H9 (cell line): ENCODE measurements at regions not wholly inside any gene's neighbourhood (a gene's known extent, or its start where the extent isn't known, plus 50 kb on each side); places are given as distances from the start of the nearest gene placed in this dataset.

Experiments used
- DNase-seq: peaks from one replicate; pipeline ENCODE4 v3.0.0-alpha.2; 2017
- H2AFZ ChIP-seq: one replicate; pipeline ENCODE4 v1.6.1; 2013; ENCODE audit warnings: mild to moderate bottlenecking, low read length, control low read depth, moderate library complexity
- H2AK5ac ChIP-seq: 2 replicates; pipeline ENCODE4 v1.6.1; 2013; ENCODE audit warnings: low read length, control low read depth, mixed read lengths; ENCODE audit not compliant: insufficient read length
- H2BK120ac ChIP-seq: one replicate; pipeline ENCODE4 v1.6.1; 2013; ENCODE audit warnings: low read depth, mild to moderate bottlenecking, low read length, control low read depth, inconsistent platforms; ENCODE audit not compliant: poor library complexity, severe bottlenecking
- H2BK12ac ChIP-seq: 2 replicates; pipeline ENCODE4 v1.6.1; 2013; ENCODE audit warnings: low read length, control low read depth, mixed read lengths, low read depth; ENCODE audit not compliant: insufficient read length
- H2BK15ac ChIP-seq: 2 replicates; pipeline ENCODE4 v1.6.1; 2013; ENCODE audit warnings: low read depth, low read length, control low read depth
- H2BK20ac ChIP-seq: one replicate; pipeline ENCODE4 v1.6.1; 2013; ENCODE audit warnings: low read depth, mild to moderate bottlenecking, low read length, control low read depth, inconsistent platforms; ENCODE audit not compliant: poor library complexity, severe bottlenecking
- H2BK5ac ChIP-seq: 2 replicates; pipeline ENCODE4 v1.6.1; 2013; ENCODE audit warnings: low read length, control low read depth, mixed read lengths; ENCODE audit not compliant: insufficient read length
- H3K14ac ChIP-seq: 2 replicates; pipeline ENCODE4 v1.6.1; 2013; ENCODE audit warnings: low read length, control low read depth; ENCODE audit not compliant: insufficient read depth
- H3K18ac ChIP-seq: 2 replicates; pipeline ENCODE4 v1.6.1; 2013; ENCODE audit warnings: low read depth, mild to moderate bottlenecking, mixed read lengths, low read length, control low read depth; ENCODE audit not compliant: insufficient read length
- H3K23ac ChIP-seq: 2 replicates; pipeline ENCODE4 v1.6.1; 2013; ENCODE audit warnings: low read length, control low read depth, mixed read lengths, low read depth; ENCODE audit not compliant: insufficient read length
- H3K23me2 ChIP-seq: 2 replicates; pipeline ENCODE4 v1.6.1; 2013; ENCODE audit warnings: low read depth, mild to moderate bottlenecking, mixed read lengths, low read length, control low read depth; ENCODE audit not compliant: insufficient read length, poor library complexity, severe bottlenecking
- H3K27ac ChIP-seq: 2 replicates; pipeline ENCODE4 v1.5.1; 2013; ENCODE audit warnings: low read length, control low read depth, mixed read lengths, low read depth; ENCODE audit not compliant: insufficient read length
- H3K27me3 ChIP-seq: 2 replicates; pipeline ENCODE4 v1.6.1; 2013; ENCODE audit warnings: low read length, control low read depth, inconsistent platforms; ENCODE audit not compliant: insufficient read depth
- H3K4ac ChIP-seq: 2 replicates; pipeline ENCODE4 v1.6.1; 2013; ENCODE audit warnings: low read depth, mild to moderate bottlenecking, control low read depth, inconsistent platforms, low read length, moderate library complexity
- H3K4me1 ChIP-seq: 2 replicates; pipeline ENCODE4 v1.6.1; 2013; ENCODE audit warnings: low read length, control low read depth, inconsistent platforms; ENCODE audit not compliant: insufficient read depth
- H3K4me2 ChIP-seq: 2 replicates; pipeline ENCODE4 v1.6.1; 2013; ENCODE audit warnings: low read length, control low read depth, mixed read lengths; ENCODE audit not compliant: insufficient read length, insufficient read depth
- H3K56ac ChIP-seq: 2 replicates; pipeline ENCODE4 v1.6.1; 2013; ENCODE audit warnings: low read depth, mild to moderate bottlenecking, mixed read lengths, low read length, control low read depth; ENCODE audit not compliant: insufficient read length
- H3K79me1 ChIP-seq: 2 replicates; pipeline ENCODE4 v1.6.1; 2013; ENCODE audit warnings: low read depth, mild to moderate bottlenecking, moderate library complexity, low read length, control low read depth, inconsistent platforms; ENCODE audit not compliant: insufficient read depth, poor library complexity, severe bottlenecking
- H3K79me2 ChIP-seq: 2 replicates; pipeline ENCODE4 v1.6.1; 2013; ENCODE audit warnings: low read length, control low read depth, inconsistent platforms; ENCODE audit not compliant: insufficient read depth
- H3K9ac ChIP-seq: 2 replicates; pipeline ENCODE4 v1.6.1; 2013; ENCODE audit warnings: low read length, control low read depth, mixed read lengths; ENCODE audit not compliant: insufficient read length; ENCODE audit errors: extremely low read depth
- H3K9me3 ChIP-seq: one replicate; pipeline ENCODE4 v1.6.1; 2013; ENCODE audit warnings: low read depth, low read length, inconsistent platforms; ENCODE audit not compliant: control insufficient read depth
- H3T11ph ChIP-seq: one replicate; pipeline ENCODE4 v1.6.1; 2013; ENCODE audit warnings: mild to moderate bottlenecking, low read length, control low read depth, inconsistent platforms
- H4K20me1 ChIP-seq: one replicate; pipeline ENCODE4 v1.6.1; 2013; ENCODE audit not compliant: control insufficient read depth, insufficient read length, insufficient read depth
- H4K5ac ChIP-seq: 2 replicates; pipeline ENCODE4 v1.6.1; 2013; ENCODE audit warnings: low read depth, mild to moderate bottlenecking, mixed read lengths, low read length, control low read depth; ENCODE audit not compliant: insufficient read length
- H4K8ac ChIP-seq: replicated peaks from 2 replicates; pipeline ENCODE4 v1.6.1; 2013; ENCODE audit warnings: low read length, control low read depth, mixed read lengths, low read depth; ENCODE audit not compliant: insufficient read length
- H4K91ac ChIP-seq: 2 replicates; pipeline ENCODE4 v1.6.1; 2013; ENCODE audit warnings: low read depth, mild to moderate bottlenecking, moderate library complexity, mixed read lengths, low read length, control low read depth; ENCODE audit not compliant: insufficient read length
- H3K27ac Mint-ChIP-seq, 3 experiments: 2 replicates in 2 of 3; 3 replicates in 1 of 3; pipeline ENCODE4 v1.8.0; 2020 to 2021; ENCODE audit warnings: mixed read lengths in 3 of 3, mild to moderate bottlenecking in 1 of 3, moderate library complexity in 1 of 3
- H3K27me3 Mint-ChIP-seq: 2 replicates; pipeline ENCODE4 v1.8.0; 2021; ENCODE audit warnings: low read depth, mild to moderate bottlenecking, moderate library complexity, mixed read lengths
- H3K36me3 Mint-ChIP-seq, 3 experiments: 2 replicates in 2 of 3; 3 replicates in 1 of 3; pipeline ENCODE4 v1.8.0; 2020 to 2021; ENCODE audit warnings: low read depth in 3 of 3, mixed read lengths in 3 of 3; ENCODE audit not compliant: insufficient read depth in 1 of 3
- H3K4me1 Mint-ChIP-seq, 2 experiments: 2 replicates each; pipeline ENCODE4 v1.8.0; 2020; ENCODE audit warnings: mixed read lengths in 2 of 2
- H3K4me3 Mint-ChIP-seq, 2 experiments: 2 replicates in 1 of 2; 3 replicates in 1 of 2; pipeline ENCODE4 v1.8.0; 2020 to 2021; ENCODE audit warnings: mild to moderate bottlenecking in 2 of 2, mixed read lengths in 2 of 2, moderate library complexity in 1 of 2
- H3K9me3 Mint-ChIP-seq, 2 experiments: 2 replicates in 1 of 2; 3 replicates in 1 of 2; pipeline ENCODE4 v1.8.0; 2020; ENCODE audit warnings: mild to moderate bottlenecking in 2 of 2, mixed read lengths in 2 of 2, moderate library complexity in 1 of 2
- CTCF ChIP-seq: fragments of 200-600 bp; sonication (generic); conservative IDR thresholded peaks from 3 replicates; pipeline ENCODE4 v1.8.0; 2021; ENCODE audit warnings: antibody characterized with exemption, mild to moderate bottlenecking
- WGBS: extraction: QIAGEN DNeasy Blood & Tissue Kit; methylation state at CpG from one replicate; pipeline ENCODE4 v1.1.7; 2013; ENCODE audit warnings: missing lambda C conversion rate, low lambda C conversion rate, mixed read lengths; ENCODE audit not compliant: insufficient read length; ENCODE audit errors: extremely low coverage; 5-methylcytosine and 5-hydroxymethylcytosine counted together

GRCh38 chr3:64318668-64319271 lies 93.5 kb upstream of the PRICKLE2 start:
- Histone ChIP-seq H2BK15ac (no peak overlapping the region), H2BK120ac (no peak overlapping the region), H3K18ac (no peak overlapping the region), H4K8ac (no peak overlapping the region), H3K23ac (no peak overlapping the region), H2AFZ (no peak overlapping the region), H4K20me1 (no peaks in the 10 kb centered on the region), H3K9ac (no peak overlapping the region), H3K9me3 (no peaks in the 10 kb centered on the region), H2AK5ac (no peak overlapping the region), H4K91ac (no peak overlapping the region), H3K14ac (no peak overlapping the region), H3K79me1 (no peaks in the 10 kb centered on the region), H4K5ac (no peak overlapping the region), H2BK20ac (no peak overlapping the region), H3K4me1 (no peaks in the 10 kb centered on the region), H3K4ac (no peak overlapping the region), H3K27me3 (no peaks in the 10 kb centered on the region), H3K56ac (no peak overlapping the region), H3K27ac (no peak overlapping the region), H3T11ph (no peak overlapping the region), H2BK5ac (no peak overlapping the region), H2BK12ac (no peak overlapping the region), H3K4me2 (no peak overlapping the region), H3K23me2 (no peaks in the 10 kb centered on the region), H3K79me2 (no peaks in the 10 kb centered on the region)
- H3K27me3 Mint-ChIP-seq, result no peaks in the 10 kb centered on the region
- peak; percentile 34 for DNase-seq
- no peak overlapping the region; a peak in 1 of 7 replicates for H3K27ac Mint-ChIP-seq
- H3K9me3 Mint-ChIP-seq, result no peaks in the 10 kb centered on the region
- no peaks in the 10 kb centered on the region for H3K36me3 Mint-ChIP-seq
- no peak overlapping the region for H3K4me3 Mint-ChIP-seq
- no peak for TF ChIP-seq CTCF
- peaks cover 17 to 18% of the 10 kb centered on the region in 2 experiments for H3K4me1 Mint-ChIP-seq
- WGBS, result no CpG with 5 or more reads among the region's 1 CpG
